ENCODE measurements at regions not wholly inside any gene's neighbourhood (a gene's known extent, or its start where the extent isn't known, plus 50 kb on each side); places are given as distances from the start of the nearest gene placed in this dataset.

- ATAC-seq (no peak), DNase-seq (no peak)
- no peak for TF ChIP-seq CTCF (IDR thresholded peaks at IDR 0.05)
- intact Hi-C loops (cut with DNase I, micrococcal nuclease), result no loop called here
- Histone ChIP-seq H3K4me1 (ENCODE audit: low read depth) (no peaks in the 10 kb centered on the region), H3K36me3 (ENCODE audit: low read depth) (no peaks in the 10 kb centered on the region), H3K4me3 (no peak overlapping the region), H3K9me3 (no peaks in the 10 kb centered on the region)
Measured at GRCh38 chr6:48747471-48747870, 636.5 kb upstream of the PTCHD4 start.

- intact Hi-C loops (cut with DNase I, micrococcal nuclease), result no loop called here
- H3K4me1 ChIP-seq (ENCODE audit: low read depth), result no peaks in the 10 kb centered on the region
- TF ChIP-seq CTCF (IDR thresholded peaks at IDR 0.05), result no peak
- H3K4me3 ChIP-seq, result no peak overlapping the region
- no peaks in the 10 kb centered on the region for H3K9me3 ChIP-seq
- ATAC-seq (no peak), DNase-seq (no peak)
- H3K36me3 ChIP-seq (ENCODE audit: low read depth), result no peaks in the 10 kb centered on the region
Measured at GRCh38 chr6:48747040-48747439, 636.0 kb upstream of the PTCHD4 start.

GRCh38 chr6:48744948-48745347 is 634.0 kb upstream of the PTCHD4 start:
- no peak overlapping the region for H3K4me3 ChIP-seq
- ATAC-seq, result no peak
- TF ChIP-seq CTCF (IDR thresholded peaks at IDR 0.05), result no peak
- intact Hi-C loops (cut with DNase I, micrococcal nuclease), result no loop called here
- no peak for DNase-seq
- H3K4me1 ChIP-seq (ENCODE audit: low read depth), result no peaks in the 10 kb centered on the region
- H3K9me3 ChIP-seq, result no peaks in the 10 kb centered on the region
- no peaks in the 10 kb centered on the region for H3K36me3 ChIP-seq (ENCODE audit: low read depth)

- intact Hi-C loops (cut with DNase I, micrococcal nuclease), result no loop called here
- ATAC-seq, result no peak
- H3K9me3 ChIP-seq, result no peaks in the 10 kb centered on the region
- no peaks in the 10 kb centered on the region for H3K4me1 ChIP-seq (ENCODE audit: low read depth)
- no peaks in the 10 kb centered on the region for H3K36me3 ChIP-seq (ENCODE audit: low read depth)
- no peak for TF ChIP-seq CTCF (IDR thresholded peaks at IDR 0.05)
- DNase-seq, result no peak
- no peak overlapping the region for H3K4me3 ChIP-seq
Measured at GRCh38 chr6:48743738-48744137, 632.7 kb upstream of the PTCHD4 start.

GRCh38 chr6:48736501-48737206 is 625.7 kb upstream of the PTCHD4 start:
- no peak for DNase-seq
- Histone ChIP-seq H3K4me3 (no peak overlapping the region), H3K9me3 (no peaks in the 10 kb centered on the region), H3K4me1 (ENCODE audit: low read depth) (no peaks in the 10 kb centered on the region), H3K36me3 (ENCODE audit: low read depth) (no peaks in the 10 kb centered on the region)
- intact Hi-C loops (cut with DNase I, micrococcal nuclease), result no loop called here
- no peak for ATAC-seq
- no peak for TF ChIP-seq CTCF (IDR thresholded peaks at IDR 0.05)

- TF ChIP-seq CTCF (IDR thresholded peaks at IDR 0.05), result no peak
- intact Hi-C loops (cut with DNase I, micrococcal nuclease), result no loop called here
- DNase-seq (no peak), ATAC-seq (no peak)
- H3K4me1 ChIP-seq (ENCODE audit: low read depth), result no peaks in the 10 kb centered on the region
- no peaks in the 10 kb centered on the region for H3K36me3 ChIP-seq (ENCODE audit: low read depth)
- no peak overlapping the region for H3K4me3 ChIP-seq
- no peaks in the 10 kb centered on the region for H3K9me3 ChIP-seq
Measured at GRCh38 chr6:48735846-48736245, 624.8 kb upstream of the PTCHD4 start.

Measured in mucosa of descending colon (tissue), 3 donors.